ENCODE measurements at regions not wholly inside any gene's neighbourhood (a gene's known extent, or its start where the extent isn't known, plus 50 kb on each side); places are given as distances from the start of the nearest gene placed in this dataset.
"Not testable (repeated sequence)": the region's sequence is repeated elsewhere in the genome, so short reads cannot be mapped to it uniquely, and the experiment has no call there.

DNA sequence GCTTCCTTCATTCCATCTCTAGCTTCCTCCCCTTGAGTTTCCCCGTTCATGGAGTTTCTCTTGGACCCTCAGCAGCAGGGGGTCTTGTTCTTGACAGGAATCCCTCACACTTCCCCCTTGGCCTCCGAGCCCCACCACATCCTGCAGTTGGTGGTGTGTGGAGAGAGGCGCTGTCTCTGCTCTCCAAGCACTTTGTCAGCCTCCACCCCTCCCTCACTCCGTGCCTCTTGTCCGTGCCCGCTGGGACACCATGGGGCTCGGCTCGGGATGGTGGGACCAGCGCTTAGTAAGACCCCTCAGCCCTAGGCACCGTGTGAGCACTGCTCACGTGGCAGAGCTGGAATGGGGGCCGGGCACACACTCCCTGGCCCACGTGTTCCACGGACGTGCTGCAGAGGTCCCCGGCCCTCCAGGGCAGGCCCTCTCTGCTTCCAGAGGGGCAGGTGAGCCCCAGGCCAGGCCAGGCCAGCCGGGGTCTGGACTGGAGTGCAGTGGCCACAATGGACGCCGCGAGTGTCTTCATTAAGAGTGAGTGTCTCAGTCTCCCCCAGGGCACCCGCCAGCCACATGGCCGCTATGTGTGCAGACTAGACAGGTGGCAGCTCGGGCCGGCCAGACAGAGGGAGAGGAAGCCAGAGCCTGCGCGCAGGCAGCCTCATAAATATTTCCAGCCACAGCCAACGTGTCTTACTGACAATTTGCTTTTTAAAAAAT is 123.3 kb downstream of the IGLL1 start:
- not testable (repeated sequence) for TF ChIP-seq ZNF843 (tag by site-specific recombination; IDR thresholded peaks at IDR 0.05); TCF7L2 (IDR thresholded peaks at IDR 0.05; ENCODE audit: borderline replicate concordance, low read depth, low read length); ZEB2 (tag by site-specific recombination; IDR thresholded peaks at IDR 0.05); REST (tag by site-specific recombination; IDR thresholded peaks at IDR 0.05); GLIS2 (tag by site-specific recombination; IDR thresholded peaks at IDR 0.05); ZNF629 (tag by site-specific recombination; IDR thresholded peaks at IDR 0.05); ATF2 (tag by site-specific recombination; IDR thresholded peaks at IDR 0.05; ENCODE audit: low read depth); ZXDB (tag by site-specific recombination; IDR thresholded peaks at IDR 0.05); ZNF248 (tag by site-specific recombination; IDR thresholded peaks at IDR 0.05); ZNF311 (tag by site-specific recombination; IDR thresholded peaks at IDR 0.05; ENCODE audit: borderline replicate concordance)
- TF ChIP-seq, protein P1, sequence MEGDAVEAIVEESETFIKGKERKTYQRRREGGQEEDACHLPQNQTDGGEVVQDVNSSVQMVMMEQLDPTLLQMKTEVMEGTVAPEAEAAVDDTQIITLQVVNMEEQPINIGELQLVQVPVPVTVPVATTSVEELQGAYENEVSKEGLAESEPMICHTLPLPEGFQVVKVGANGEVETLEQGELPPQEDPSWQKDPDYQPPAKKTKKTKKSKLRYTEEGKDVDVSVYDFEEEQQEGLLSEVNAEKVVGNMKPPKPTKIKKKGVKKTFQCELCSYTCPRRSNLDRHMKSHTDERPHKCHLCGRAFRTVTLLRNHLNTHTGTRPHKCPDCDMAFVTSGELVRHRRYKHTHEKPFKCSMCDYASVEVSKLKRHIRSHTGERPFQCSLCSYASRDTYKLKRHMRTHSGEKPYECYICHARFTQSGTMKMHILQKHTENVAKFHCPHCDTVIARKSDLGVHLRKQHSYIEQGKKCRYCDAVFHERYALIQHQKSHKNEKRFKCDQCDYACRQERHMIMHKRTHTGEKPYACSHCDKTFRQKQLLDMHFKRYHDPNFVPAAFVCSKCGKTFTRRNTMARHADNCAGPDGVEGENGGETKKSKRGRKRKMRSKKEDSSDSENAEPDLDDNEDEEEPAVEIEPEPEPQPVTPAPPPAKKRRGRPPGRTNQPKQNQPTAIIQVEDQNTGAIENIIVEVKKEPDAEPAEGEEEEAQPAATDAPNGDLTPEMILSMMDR (tag by site-specific recombination; IDR thresholded peaks at IDR 0.05), result not testable (repeated sequence)
- TF ChIP-seq, protein P2, sequence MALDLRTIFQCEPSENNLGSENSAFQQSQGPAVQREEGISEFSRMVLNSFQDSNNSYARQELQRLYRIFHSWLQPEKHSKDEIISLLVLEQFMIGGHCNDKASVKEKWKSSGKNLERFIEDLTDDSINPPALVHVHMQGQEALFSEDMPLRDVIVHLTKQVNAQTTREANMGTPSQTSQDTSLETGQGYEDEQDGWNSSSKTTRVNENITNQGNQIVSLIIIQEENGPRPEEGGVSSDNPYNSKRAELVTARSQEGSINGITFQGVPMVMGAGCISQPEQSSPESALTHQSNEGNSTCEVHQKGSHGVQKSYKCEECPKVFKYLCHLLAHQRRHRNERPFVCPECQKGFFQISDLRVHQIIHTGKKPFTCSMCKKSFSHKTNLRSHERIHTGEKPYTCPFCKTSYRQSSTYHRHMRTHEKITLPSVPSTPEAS (tag by site-specific recombination; IDR thresholded peaks at IDR 0.05), result not testable (repeated sequence)

Data from HEK293 (cell line).